GM23338 (cell line): ENCODE measurements at regions not wholly inside any gene's neighbourhood (a gene's known extent, or its start where the extent isn't known, plus 50 kb on each side); places are given as distances from the start of the nearest gene placed in this dataset.

Experiments
- ATAC-seq: fragments of 200-7000 bp; cut with Tn5 transposase; 3 replicates; pipeline ENCODE4 v1.9.1; 2020
- DNase-seq: peaks from one replicate; pipeline ENCODE4 v3.0.0-alpha.2; 2015; ENCODE audit warnings: low spot score
- H2AFZ ChIP-seq: fragments of 200-600 bp; sonication (generic); 2 replicates; pipeline ENCODE4 v1.8.0; 2016; ENCODE audit warnings: antibody characterized with exemption, mild to moderate bottlenecking, moderate library complexity
- H3F3A ChIP-seq: fragments of 200-600 bp; sonication (generic); replicated peaks from 2 replicates; pipeline ENCODE4 v1.8.0; 2017; ENCODE audit warnings: antibody characterized with exemption, mixed run types, low read depth
- H3K27ac ChIP-seq: fragments of 200-600 bp; sonication (generic); 2 replicates; pipeline ENCODE4 v1.6.1; 2016; ENCODE audit warnings: low read depth
- H3K27me3 ChIP-seq: fragments of 200-600 bp; sonication (generic); 2 replicates; pipeline ENCODE4 v1.8.0; 2016; ENCODE audit warnings: mild to moderate bottlenecking, mixed run types, moderate library complexity; ENCODE audit not compliant: insufficient read depth
- H3K36me3 ChIP-seq: fragments of 200-600 bp; sonication (generic); 2 replicates; pipeline ENCODE4 v1.8.0; 2016; ENCODE audit warnings: mild to moderate bottlenecking; ENCODE audit not compliant: insufficient read depth
- H3K4me1 ChIP-seq: fragments of 200-600 bp; sonication (generic); 2 replicates; pipeline ENCODE4 v1.8.0; 2016; ENCODE audit warnings: mild to moderate bottlenecking, moderate library complexity; ENCODE audit not compliant: insufficient read depth
- H3K4me2 ChIP-seq: fragments of 200-600 bp; sonication (generic); 2 replicates; pipeline ENCODE4 v1.7.1; 2017; ENCODE audit warnings: mixed run types
- H3K4me3 ChIP-seq: fragments of 200-600 bp; sonication (generic); 2 replicates; pipeline ENCODE4 v1.6.1; 2016; ENCODE audit warnings: mixed run types
- H3K79me2 ChIP-seq: fragments of 200-600 bp; sonication (generic); replicated peaks from 2 replicates; pipeline ENCODE4 v1.8.0; 2017; ENCODE audit warnings: mild to moderate bottlenecking; ENCODE audit not compliant: insufficient read depth
- H3K9me2 ChIP-seq: fragments of 200-600 bp; sonication (generic); 2 replicates; pipeline ENCODE4 v1.8.0; 2017; ENCODE audit not compliant: insufficient read depth
- H4K20me1 ChIP-seq: fragments of 200-600 bp; sonication (generic); replicated peaks from 2 replicates; pipeline ENCODE4 v1.8.0; 2017; ENCODE audit warnings: mild to moderate bottlenecking; ENCODE audit not compliant: insufficient read depth
- H3K27ac Mint-ChIP-seq: 2 replicates; pipeline ENCODE4 v1.8.0; 2020; ENCODE audit warnings: inconsistent platforms, mild to moderate bottlenecking, moderate library complexity, mixed read lengths
- H3K27me3 Mint-ChIP-seq: 3 replicates; pipeline ENCODE4 v1.8.0; 2022; ENCODE audit warnings: low read depth, mild to moderate bottlenecking, moderate library complexity, mixed read lengths, inconsistent platforms; ENCODE audit not compliant: insufficient read depth, poor library complexity
- H3K36me3 Mint-ChIP-seq: 3 replicates; pipeline ENCODE4 v1.8.0; 2021; ENCODE audit warnings: low read depth, mild to moderate bottlenecking, inconsistent platforms, moderate library complexity, mixed read lengths
- H3K4me1 Mint-ChIP-seq: 3 replicates; pipeline ENCODE4 v1.8.0; 2020; ENCODE audit warnings: mild to moderate bottlenecking, inconsistent platforms, mixed read lengths
- H3K4me3 Mint-ChIP-seq: 3 replicates; pipeline ENCODE4 v1.8.0; 2021; ENCODE audit warnings: moderate library complexity, mild to moderate bottlenecking, inconsistent platforms, mixed read lengths
- H3K9me3 Mint-ChIP-seq: 3 replicates; pipeline ENCODE4 v1.8.0; 2020; ENCODE audit warnings: moderate library complexity, mild to moderate bottlenecking, inconsistent platforms, mixed read lengths
- CTCF ChIP-seq, 2 experiments: fragments of 200-600 bp in 1 of 2; sonication (generic) in 1 of 2; conservative IDR thresholded peaks; 2 replicates each; pipeline versions ENCODE4 v1.5.1 to v1.6.1; 2016 to 2017; ENCODE audit warnings: antibody characterized with exemption in 2 of 2, low read depth in 2 of 2, mild to moderate bottlenecking in 2 of 2, moderate library complexity in 1 of 2
- ETS1 ChIP-seq: IDR thresholded peaks from 2 replicates; pipeline ENCODE4 v1.6.1; 2016; ENCODE audit warnings: antibody characterized with exemption
- EZH2 ChIP-seq: fragments of 200-600 bp; sonication (generic); IDR thresholded peaks from one replicate; pipeline ENCODE4 v1.8.0; 2017; ENCODE audit warnings: antibody characterized with exemption, mild to moderate bottlenecking, low read depth; ENCODE audit not compliant: unreplicated experiment
- EZH2phosphoT487 ChIP-seq: fragments of 200-600 bp; sonication (generic); IDR thresholded peaks from one replicate; pipeline ENCODE4 v1.8.1; 2018; ENCODE audit warnings: antibody characterized with exemption; ENCODE audit not compliant: unreplicated experiment
- JUNB ChIP-seq: IDR thresholded peaks from one replicate; pipeline ENCODE4 v1.6.1; 2016; ENCODE audit warnings: antibody characterized with exemption; ENCODE audit not compliant: unreplicated experiment
- POLR2AphosphoS5 ChIP-seq: IDR thresholded peaks from 2 replicates; pipeline ENCODE4 v1.6.1; 2016; ENCODE audit warnings: antibody characterized with exemption, low read depth
- REST ChIP-seq: IDR thresholded peaks from one replicate; pipeline ENCODE4 v1.6.1; 2018; ENCODE audit warnings: antibody characterized with exemption; ENCODE audit not compliant: unreplicated experiment
- STAT1 ChIP-seq: IDR thresholded peaks from one replicate; pipeline ENCODE4 v1.6.1; 2016; ENCODE audit warnings: antibody characterized with exemption; ENCODE audit not compliant: unreplicated experiment
- ZNF114 ChIP-seq: fragments of 250-450 bp; sonication (Bioruptor Pico); IDR thresholded peaks from 2 replicates; pipeline ENCODE4 v1.5.0; 2020; ENCODE audit warnings: mild to moderate bottlenecking, moderate library complexity

GRCh38 chr3:3744826-3745225 lies 54.4 kb upstream of the LRRN1 start:
- no peaks in the 10 kb centered on the region for H3F3A ChIP-seq
- Mint-ChIP-seq H3K27ac (no peak overlapping the region), H3K9me3 (peaks cover 90% of the 10 kb centered on the region), H3K36me3 (peaks cover 14% of the 10 kb centered on the region), H3K4me1 (peaks cover 1% of the 10 kb centered on the region; the same call in 1 of the 3 replicates), H3K27me3 (peaks cover 3% of the 10 kb centered on the region), H3K4me3 (no peak overlapping the region)
- peaks cover 6% of the 10 kb centered on the region for H3K4me1 ChIP-seq
- no peaks in the 10 kb centered on the region; the same call in 1 of the 2 replicates for H3K36me3 ChIP-seq
- no peak for DNase-seq
- TF ChIP-seq JUNB (no peak), POLR2AphosphoS5 (no peak), STAT1 (no peak), ZNF114 (no peak), EZH2phosphoT487 (no peak), CTCF (conservative IDR thresholded peaks at IDR 0.05; ENCODE audit: low read depth in 2 of 2) (no peak), ETS1 (no peak), REST (no peak), EZH2 (no peak)
- H2AFZ ChIP-seq: no peak overlapping the region
- no peak for ATAC-seq
- peaks cover 6% of the 10 kb centered on the region; the same call in 1 of the 2 replicates for H3K9me2 ChIP-seq
- no peaks in the 10 kb centered on the region for H3K79me2 ChIP-seq
- H3K4me3 ChIP-seq: no peak overlapping the region
- H3K27me3 ChIP-seq: no peaks in the 10 kb centered on the region
- no peak overlapping the region for H3K27ac ChIP-seq
- H3K4me2 ChIP-seq: no peak overlapping the region
- no peaks in the 10 kb centered on the region for H4K20me1 ChIP-seq

GRCh38 chr3:3743754-3744153 lies 55.5 kb upstream of the LRRN1 start:
- no peaks in the 10 kb centered on the region for H3K79me2 ChIP-seq
- no peaks in the 10 kb centered on the region for H3K27me3 Mint-ChIP-seq
- no peak overlapping the region for H3K4me3 Mint-ChIP-seq
- no peaks in the 10 kb centered on the region for H3K36me3 ChIP-seq
- no peak for DNase-seq
- H3K36me3 Mint-ChIP-seq: peaks cover 13% of the 10 kb centered on the region
- H2AFZ ChIP-seq: no peak overlapping the region
- H3K9me3 Mint-ChIP-seq: peaks cover 90% of the 10 kb centered on the region
- H3K27ac ChIP-seq: no peak overlapping the region
- ATAC-seq: no peak
- 0 out of 2 replicates have a peak, but pooled peaks cover 5% of the 10 kb centered on the region for H3K9me2 ChIP-seq
- TF ChIP-seq ETS1 (no peak), POLR2AphosphoS5 (no peak)
- peaks cover 14% of the 10 kb centered on the region for H3K4me1 ChIP-seq
- H3K4me2 ChIP-seq: no peak overlapping the region
- no peak overlapping the region for H3K27ac Mint-ChIP-seq
- H4K20me1 ChIP-seq: no peaks in the 10 kb centered on the region
- peaks cover 7% of the 10 kb centered on the region; the same call in 2 of the 3 replicates for H3K4me1 Mint-ChIP-seq
- no peak overlapping the region for H3K4me3 ChIP-seq
- no peaks in the 10 kb centered on the region for H3K27me3 ChIP-seq
- no peaks in the 10 kb centered on the region for H3F3A ChIP-seq
